H54 (cell line): ENCODE measurements at regions not wholly inside any gene's neighbourhood (a gene's known extent, or its start where the extent isn't known, plus 50 kb on each side); places are given as distances from the start of the nearest gene placed in this dataset.
"Not testable (repeated sequence)": the region's sequence is repeated elsewhere in the genome, so short reads cannot be mapped to it uniquely, and the experiment has no call there.

Source experiments
- DNase-seq: peaks from one replicate; pipeline ENCODE4 v3.0.0; 2011; ENCODE audit warnings: low spot score, mixed read lengths; ENCODE audit not compliant: insufficient read length
- FAIRE-seq: peaks from 3 replicates; lab custom pipeline; 2011; peaks lifted over from hg19 to GRCh38; lab: Jason Lieb, UNC
- POLR2A ChIP-seq: IDR thresholded peaks from 2 replicates; pipeline ENCODE4 v1.6.1; 2011; ENCODE audit warnings: low read depth, mild to moderate bottlenecking, low read length

DNA sequence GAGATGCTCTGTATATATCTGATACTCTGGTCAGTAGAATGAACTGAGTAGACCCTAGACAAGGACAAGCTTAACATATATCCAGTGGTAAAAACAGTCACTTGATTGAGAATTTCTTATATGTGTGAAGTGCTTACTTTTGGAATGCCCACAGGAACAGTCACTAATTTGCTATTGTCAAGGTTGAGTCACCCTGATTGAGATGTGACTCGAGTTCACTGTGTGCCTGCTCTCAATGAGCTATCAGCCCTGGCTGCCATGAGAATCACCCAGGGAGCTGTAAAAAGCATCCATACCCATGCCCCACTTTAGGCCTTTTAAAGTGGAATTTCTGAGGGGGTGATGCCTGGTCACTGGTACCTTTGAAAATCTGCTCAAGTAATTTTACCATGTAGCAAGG, 283.7 kb downstream of the SUCLG1 start:
- DNase-seq, result no peak
- TF ChIP-seq POLR2A, result no peak
- no peak for FAIRE-seq

DNA sequence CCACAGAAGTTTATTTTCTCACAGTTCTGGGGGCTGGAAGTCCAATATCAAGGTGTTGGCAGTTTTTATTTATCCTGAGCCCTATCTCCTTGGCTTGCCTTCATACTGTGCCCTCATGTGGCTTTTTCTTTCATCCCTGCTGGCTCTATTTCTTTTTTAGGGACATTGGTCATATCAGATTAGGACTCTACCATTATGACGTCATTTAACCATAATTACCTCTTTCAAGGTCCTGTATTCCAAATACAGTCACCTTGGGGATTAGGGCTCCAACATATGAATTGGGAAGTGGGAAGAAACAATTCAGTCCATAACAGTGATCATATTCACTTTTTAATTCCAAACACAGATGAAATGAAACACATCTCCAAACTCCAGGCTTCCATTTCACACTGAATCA, 286.0 kb downstream of the SUCLG1 start:
- TF ChIP-seq POLR2A, result no peak
- FAIRE-seq, result no peak
- DNase-seq, result no peak

DNA sequence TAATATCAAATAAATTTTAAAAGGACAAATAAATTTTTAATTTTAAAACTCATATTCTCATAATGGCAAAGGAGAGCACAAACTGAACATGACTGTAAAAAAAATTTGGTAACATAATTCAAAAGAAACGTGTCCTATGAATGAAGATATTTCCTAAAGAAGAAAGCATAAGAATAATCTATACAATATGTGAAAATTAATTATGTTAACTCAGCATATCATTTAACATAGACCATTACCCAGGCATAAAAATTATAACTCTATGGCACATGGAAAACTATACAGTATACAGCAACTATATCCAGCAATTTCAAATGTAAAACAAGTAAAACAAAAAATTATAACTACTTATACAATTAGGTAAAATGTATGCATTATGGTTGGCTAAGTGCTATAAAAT, 288.1 kb downstream of the SUCLG1 start:
- FAIRE-seq, result no peak
- TF ChIP-seq POLR2A, result no peak
- no peak for DNase-seq

DNA sequence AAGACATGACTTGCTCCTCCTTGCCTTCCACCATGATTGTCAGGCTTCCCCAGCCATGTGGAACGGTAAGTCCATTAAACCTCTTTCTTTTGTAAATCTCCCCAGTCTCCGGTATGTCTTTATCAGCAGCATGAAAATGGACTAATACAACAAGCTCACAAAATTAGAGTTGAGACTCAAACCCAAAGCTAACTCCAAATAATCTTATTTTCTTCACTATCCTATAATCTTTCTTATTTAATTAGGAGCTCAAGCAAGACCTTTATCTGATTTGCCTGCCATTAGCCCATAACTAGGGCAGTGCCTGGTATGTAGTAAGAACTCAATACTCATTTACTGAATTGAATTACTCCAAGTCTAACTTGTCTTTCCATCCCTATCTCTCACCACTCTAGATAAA, 289.2 kb downstream of the SUCLG1 start:
- TF ChIP-seq POLR2A, result no peak
- FAIRE-seq, result no peak
- DNase-seq, result no peak

- DNase-seq, FAIRE-seq: not testable (repeated sequence)
Measured at GRCh38 chr2:84168552-84168951, 290.5 kb downstream of the SUCLG1 start.

DNA sequence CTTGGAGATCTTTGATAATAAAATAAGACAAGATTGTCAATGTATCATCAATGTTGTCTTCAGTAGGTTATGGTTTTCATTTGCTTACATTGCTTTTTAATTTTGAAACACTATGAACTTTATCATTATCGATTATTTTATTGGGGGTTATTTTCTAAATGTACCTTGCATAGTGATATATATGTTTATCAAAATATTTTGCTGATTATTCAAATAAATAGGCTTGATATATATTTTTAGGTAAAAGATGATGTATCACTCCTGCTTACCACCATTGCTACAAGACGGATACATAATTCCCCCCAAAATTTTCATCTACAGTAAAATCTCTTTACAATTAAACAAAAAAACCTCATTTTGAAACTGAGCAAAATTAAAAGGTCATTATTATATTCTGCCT, 293.8 kb downstream of the SUCLG1 start:
- DNase-seq, result no peak
- no peak for TF ChIP-seq POLR2A
- no peak for FAIRE-seq

DNA sequence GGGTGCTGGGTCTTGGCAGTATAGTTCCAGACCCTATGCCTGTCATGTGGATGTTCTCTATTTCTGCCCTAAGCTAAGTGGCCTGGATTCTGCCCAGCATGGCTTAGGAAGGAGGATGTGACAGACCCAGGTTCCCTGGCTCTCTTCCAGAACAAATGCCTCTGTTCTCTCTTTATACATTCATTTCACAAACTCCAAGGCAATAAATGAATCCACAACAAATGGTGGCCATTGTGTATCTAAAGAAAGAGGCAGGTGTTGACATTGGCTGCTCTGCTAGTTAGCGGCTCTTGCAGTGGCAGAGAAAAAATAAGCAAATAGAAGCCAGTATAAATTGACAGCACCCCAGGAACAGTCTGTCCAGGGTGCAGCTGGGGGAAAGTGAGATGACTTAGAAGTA, 298.6 kb downstream of the SUCLG1 start:
- FAIRE-seq (no peak), DNase-seq (no peak)
- no peak for TF ChIP-seq POLR2A

GRCh38 chr2:84158605-84159004, 300.5 kb downstream of the SUCLG1 start:
- TF ChIP-seq POLR2A, result no peak
- DNase-seq (no peak), FAIRE-seq (no peak)

DNA sequence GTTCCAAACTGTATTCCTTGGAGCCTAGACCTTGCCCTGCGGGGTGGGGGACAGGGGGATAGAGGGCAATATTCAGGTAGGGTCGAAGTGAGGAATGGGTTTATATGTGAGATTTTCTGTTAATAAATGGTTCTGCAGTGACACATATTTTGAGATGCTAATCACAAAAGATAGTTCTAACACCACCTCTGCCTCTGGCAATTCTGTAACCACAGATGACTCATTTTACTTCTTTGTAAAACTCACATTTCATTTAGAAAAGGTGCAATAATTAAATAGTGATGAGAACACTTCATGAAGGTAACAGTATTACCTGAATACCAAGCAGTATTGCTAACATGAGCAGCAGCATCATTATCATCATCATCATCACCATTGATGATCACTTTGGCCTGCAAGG, 306.6 kb downstream of the SUCLG1 start:
- no peak for TF ChIP-seq POLR2A
- DNase-seq (no peak), FAIRE-seq (no peak)

- TF ChIP-seq POLR2A, result no peak
- FAIRE-seq, result no peak
- DNase-seq, result no peak
Measured at GRCh38 chr2:84144345-84144744, 314.7 kb downstream of the SUCLG1 start.

- no peak for FAIRE-seq
Measured at GRCh38 chr2:84137034-84137433, 322.0 kb downstream of the SUCLG1 start.

DNA sequence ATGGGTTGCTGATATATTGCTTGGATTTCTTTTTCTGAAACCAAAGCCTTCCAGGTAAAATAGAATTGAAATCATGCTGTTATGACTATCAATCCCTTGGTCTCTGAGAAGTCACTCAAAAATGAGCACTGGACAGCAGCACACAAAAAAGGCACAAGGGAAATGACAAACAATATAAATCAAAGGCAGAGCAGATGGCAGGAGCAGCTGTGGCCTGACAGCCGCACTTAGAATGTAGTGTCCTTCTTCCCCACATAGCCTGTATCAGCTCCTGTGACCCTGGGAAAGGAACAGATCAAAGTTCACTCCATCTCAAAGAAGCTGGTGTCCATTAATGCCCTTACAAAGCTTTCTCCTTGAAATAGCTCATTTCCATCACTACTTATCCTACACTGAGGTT, 326.7 kb downstream of the SUCLG1 start:
- FAIRE-seq (no peak), DNase-seq (no peak)
- TF ChIP-seq POLR2A, result no peak

More at GRCh38 chr2:84137034-84137433, 322.0 kb downstream of the SUCLG1 start:
- TF ChIP-seq POLR2A, result no peak
- no peak for DNase-seq

DNA sequence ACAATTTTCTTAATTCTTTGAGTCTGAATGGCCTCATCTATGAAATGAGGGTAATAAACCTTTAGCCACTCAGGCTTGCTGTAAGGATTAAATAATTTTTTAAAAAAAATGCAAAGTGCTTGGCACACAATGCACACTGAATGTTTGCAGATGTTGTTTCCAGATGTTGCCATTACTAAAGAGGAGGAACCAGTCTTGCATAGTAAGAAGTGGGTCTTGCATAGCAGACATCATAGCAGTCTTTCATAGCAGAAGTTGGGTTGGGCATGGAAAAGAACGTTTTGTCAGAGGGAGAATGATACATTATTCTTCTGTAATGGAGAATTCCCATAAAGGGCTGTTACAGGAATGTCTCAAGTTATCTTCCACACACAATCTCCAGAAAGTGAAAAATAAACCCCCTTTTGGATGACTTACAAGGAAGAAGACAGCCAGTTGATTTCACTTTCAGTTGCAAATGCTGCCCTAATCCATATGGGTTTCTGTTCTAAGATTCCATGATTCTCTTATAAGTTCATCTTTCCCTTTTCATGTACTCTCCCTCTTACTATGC, 327.7 kb downstream of the SUCLG1 start:
- DNase-seq, result no peak
- FAIRE-seq, result no peak
- no peak for TF ChIP-seq POLR2A

DNA sequence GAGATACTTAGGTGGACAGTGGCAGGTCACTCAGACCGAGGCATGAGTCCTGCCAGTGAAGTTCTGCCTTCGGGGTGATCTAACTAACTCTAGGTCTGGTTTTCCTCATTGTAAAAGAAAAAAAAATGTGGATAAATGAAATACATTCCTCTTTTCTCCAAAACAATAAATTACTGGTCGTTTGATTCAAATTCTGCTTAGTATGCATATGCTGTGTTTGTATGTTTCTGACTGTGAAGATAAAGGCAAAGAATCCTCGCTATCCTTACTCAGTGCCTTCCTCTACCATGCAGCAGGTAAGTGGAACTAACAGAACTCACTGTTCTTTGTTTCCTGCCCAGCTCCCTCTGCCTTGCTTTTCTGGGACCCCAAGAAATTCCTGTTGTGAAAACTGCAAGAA, 330.1 kb downstream of the SUCLG1 start:
- TF ChIP-seq POLR2A, result no peak
- FAIRE-seq (no peak), DNase-seq (no peak)

GRCh38 chr2:84127812-84128211, 331.3 kb downstream of the SUCLG1 start:
- DNase-seq, FAIRE-seq: not testable (repeated sequence)

DNA sequence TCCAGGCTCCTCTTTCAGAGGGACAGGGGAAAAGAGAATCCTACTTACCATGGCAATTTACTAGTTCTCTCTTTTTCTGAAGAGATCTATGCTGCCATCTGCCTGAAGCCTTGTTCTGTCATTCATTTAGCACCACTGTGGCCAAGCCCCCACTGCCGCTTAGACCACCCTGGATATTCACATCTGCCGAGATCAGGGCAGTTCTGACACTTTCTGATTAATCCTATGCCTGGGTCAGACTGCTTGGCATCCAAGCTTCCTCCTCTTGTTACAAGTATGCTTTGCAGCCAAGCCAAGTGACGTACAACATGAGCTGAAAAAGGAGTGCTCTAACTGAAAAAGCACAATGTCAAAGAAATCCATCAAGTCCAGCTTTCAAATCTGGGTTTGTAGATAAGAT, 332.6 kb downstream of the SUCLG1 start:
- no peak for TF ChIP-seq POLR2A
- FAIRE-seq (no peak), DNase-seq (no peak)

GRCh38 chr2:84126084-84126483, 333.0 kb downstream of the SUCLG1 start:
- TF ChIP-seq POLR2A, result no peak
- FAIRE-seq (no peak), DNase-seq (no peak)
